ENCODE measurements at regions not wholly inside any gene's neighbourhood (a gene's known extent, or its start where the extent isn't known, plus 50 kb on each side); places are given as distances from the start of the nearest gene placed in this dataset.

DNA sequence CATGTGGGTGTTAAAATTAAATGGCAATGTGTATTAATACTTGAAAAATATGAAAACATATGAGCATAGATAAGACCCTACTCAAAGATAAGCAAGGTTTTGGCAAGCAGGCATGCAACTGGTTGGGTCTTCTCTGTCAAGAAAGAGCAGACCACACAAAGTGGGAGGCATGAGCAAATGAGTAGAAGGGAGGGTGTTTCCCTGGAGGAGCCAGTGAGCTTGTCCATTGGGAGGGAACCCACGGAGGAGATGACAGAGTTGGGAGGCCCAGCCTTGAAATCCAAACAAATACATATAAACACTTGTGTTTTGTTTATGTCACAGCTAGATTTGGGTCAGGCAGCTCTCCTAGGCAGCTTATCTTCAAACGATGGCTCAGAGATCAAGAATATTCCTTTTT, 134.5 kb upstream of the CXCL12 start:
- no peaks in the 10 kb centered on the region for H3K79me2 ChIP-seq (ENCODE audit: control insufficient read depth, insufficient read depth, low read length, poor library complexity)
- H2BK12ac ChIP-seq (ENCODE audit: low read length) = no peak overlapping the region
- no peak overlapping the region for H3K23ac ChIP-seq (ENCODE audit: low read length)
- no peaks in the 10 kb centered on the region for H3K27me3 ChIP-seq (ENCODE audit: insufficient read depth, low read length)
- no peak overlapping the region for H3K4me3 ChIP-seq (ENCODE audit: low read depth, low read length)
- H3K4ac ChIP-seq (ENCODE audit: low read depth, low read length) = no peak overlapping the region
- H3K9me3 ChIP-seq (ENCODE audit: insufficient read depth, low read depth, low read length) = no peaks in the 10 kb centered on the region
- H3K27ac ChIP-seq (ENCODE audit: low read depth, low read length) = no peak overlapping the region
- H2AK5ac ChIP-seq (ENCODE audit: low read length) = no peak overlapping the region
- no peak overlapping the region for H4K8ac ChIP-seq (ENCODE audit: low read depth, low read length)
- H3K9ac ChIP-seq (ENCODE audit: low read length) = no peak overlapping the region
- no peaks in the 10 kb centered on the region for H3K4me1 ChIP-seq (ENCODE audit: control insufficient read depth in 1 of 2, insufficient read depth in 2 of 2, low read length in 2 of 2)
- H4K12ac ChIP-seq (ENCODE audit: low read depth, low read length) = no peak overlapping the region
- H2AFZ ChIP-seq (ENCODE audit: insufficient read depth, low read length, poor library complexity) = no peak overlapping the region
- no peaks in the 10 kb centered on the region for H3K79me1 ChIP-seq (ENCODE audit: low read length)
- H2BK120ac ChIP-seq (ENCODE audit: insufficient read depth, low read length, poor library complexity) = no peak overlapping the region
- H3K14ac ChIP-seq (ENCODE audit: low read length) = no peak overlapping the region
- H2BK5ac ChIP-seq (ENCODE audit: low read depth, low read length, poor library complexity) = no peak overlapping the region
- DNase-seq = no peak
- no peak overlapping the region for H3K4me2 ChIP-seq (ENCODE audit: low read length)
- WGBS (ENCODE audit: extremely low coverage, insufficient coverage, insufficient read length) = no CpG with 5 or more reads among the region's 2 CpGs
- no peak overlapping the region for H4K91ac ChIP-seq (ENCODE audit: low read depth, low read length)
- H3K18ac ChIP-seq (ENCODE audit: low read length) = no peak overlapping the region
- H3K36me3 ChIP-seq (ENCODE audit: control insufficient read depth in 1 of 2, insufficient read depth in 2 of 2, low read length in 2 of 2) = no peaks in the 10 kb centered on the region

DNA sequence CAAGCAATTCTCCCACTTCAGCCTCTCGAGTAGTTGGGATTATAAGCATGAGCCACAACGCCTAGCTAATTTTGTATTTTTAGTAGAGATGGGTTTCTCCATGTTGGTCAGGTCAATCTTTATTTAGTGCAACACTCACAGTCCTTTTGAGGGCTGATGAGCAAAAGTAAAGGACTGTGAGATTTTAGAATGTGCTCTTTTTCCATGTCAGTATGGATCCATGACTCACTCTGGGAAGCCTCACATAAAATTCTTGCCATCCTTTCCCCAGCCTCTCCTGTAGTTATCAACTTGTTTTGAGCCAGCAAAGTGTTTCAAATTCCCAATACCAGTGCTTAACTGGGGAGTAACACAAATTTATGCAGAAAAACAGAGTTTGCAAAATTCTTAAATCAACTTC, 135.8 kb upstream of the CXCL12 start:
- H4K91ac ChIP-seq (ENCODE audit: low read depth, low read length) = no peak overlapping the region
- H2BK120ac ChIP-seq (ENCODE audit: insufficient read depth, low read length, poor library complexity) = no peak overlapping the region
- DNase-seq = no peak
- no peak overlapping the region for H2BK12ac ChIP-seq (ENCODE audit: low read length)
- no peak overlapping the region for H3K27ac ChIP-seq (ENCODE audit: low read depth, low read length)
- no peak overlapping the region for H4K12ac ChIP-seq (ENCODE audit: low read depth, low read length)
- H4K8ac ChIP-seq (ENCODE audit: low read depth, low read length) = no peak overlapping the region
- H2BK5ac ChIP-seq (ENCODE audit: low read depth, low read length, poor library complexity) = no peak overlapping the region
- H3K18ac ChIP-seq (ENCODE audit: low read length) = no peak overlapping the region
- H3K4me2 ChIP-seq (ENCODE audit: low read length) = no peak overlapping the region
- no peaks in the 10 kb centered on the region for H3K27me3 ChIP-seq (ENCODE audit: insufficient read depth, low read length)
- no peak overlapping the region for H3K9ac ChIP-seq (ENCODE audit: low read length)
- no peaks in the 10 kb centered on the region for H3K79me1 ChIP-seq (ENCODE audit: low read length)
- no peak overlapping the region for H3K4me3 ChIP-seq (ENCODE audit: low read depth, low read length)
- no peak overlapping the region for H2AK5ac ChIP-seq (ENCODE audit: low read length)
- WGBS (ENCODE audit: extremely low coverage, insufficient coverage, insufficient read length) = no CpG with 5 or more reads among the region's 2 CpGs
- H3K9me3 ChIP-seq (ENCODE audit: insufficient read depth, low read depth, low read length) = no peaks in the 10 kb centered on the region
- no peak overlapping the region for H2AFZ ChIP-seq (ENCODE audit: insufficient read depth, low read length, poor library complexity)
- no peak overlapping the region for H3K23ac ChIP-seq (ENCODE audit: low read length)
- no peaks in the 10 kb centered on the region for H3K4me1 ChIP-seq (ENCODE audit: control insufficient read depth in 1 of 2, insufficient read depth in 2 of 2, low read length in 2 of 2)
- H3K14ac ChIP-seq (ENCODE audit: low read length) = no peak overlapping the region
- H3K36me3 ChIP-seq (ENCODE audit: control insufficient read depth in 1 of 2, insufficient read depth in 2 of 2, low read length in 2 of 2) = no peaks in the 10 kb centered on the region
- no peaks in the 10 kb centered on the region for H3K79me2 ChIP-seq (ENCODE audit: control insufficient read depth, insufficient read depth, low read length, poor library complexity)
- no peak overlapping the region for H3K4ac ChIP-seq (ENCODE audit: low read depth, low read length)

DNA sequence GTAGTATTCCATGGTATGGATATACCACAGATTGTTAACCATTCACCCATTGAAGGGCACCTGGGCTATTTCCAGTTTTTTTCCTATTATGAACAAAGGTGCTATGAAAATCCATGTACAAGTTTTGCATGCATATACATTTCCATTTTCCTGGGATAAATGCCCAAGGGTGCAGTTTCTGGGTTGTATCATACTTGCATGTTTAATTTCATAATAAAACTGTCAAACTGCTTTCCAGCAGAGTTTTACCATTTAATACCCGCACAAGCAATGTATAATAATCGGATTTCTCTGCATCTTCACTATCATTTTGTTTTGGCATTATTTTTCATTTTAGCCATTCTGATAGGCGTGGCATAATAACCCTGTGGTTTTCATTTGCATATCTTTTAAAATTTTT, 154.3 kb upstream of the CXCL12 start:
- H3K27ac ChIP-seq (ENCODE audit: low read depth, low read length) = no peak overlapping the region
- H3K4ac ChIP-seq (ENCODE audit: low read depth, low read length) = no peak overlapping the region
- WGBS (ENCODE audit: extremely low coverage, insufficient coverage, insufficient read length) = no CpG with 5 or more reads among the region's 3 CpGs

DNA sequence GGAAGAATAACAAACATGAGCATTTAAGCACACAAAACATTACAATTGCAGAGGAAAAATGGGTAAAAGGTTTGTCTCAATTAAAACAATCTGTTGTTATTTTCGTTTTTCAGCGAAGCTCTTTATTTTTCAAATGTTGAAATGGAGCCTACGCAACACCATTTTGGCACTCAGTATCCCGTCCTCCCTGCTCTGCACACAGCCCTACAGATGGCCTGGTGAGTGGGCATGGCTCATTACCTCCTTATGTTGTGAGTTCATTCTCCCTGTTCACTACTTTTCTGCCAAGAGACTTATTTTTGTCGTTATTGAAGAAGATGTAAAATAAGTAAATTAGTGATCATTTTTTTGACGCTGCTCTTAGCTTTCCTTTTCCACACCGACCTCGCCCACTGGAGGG, 167.8 kb upstream of the CXCL12 start:
- no peak overlapping the region for H2AK5ac ChIP-seq (ENCODE audit: low read length)
- no peak overlapping the region for H3K4ac ChIP-seq (ENCODE audit: low read depth, low read length)
- H3K4me2 ChIP-seq (ENCODE audit: low read length) = no peak overlapping the region
- no peak overlapping the region for H3K9ac ChIP-seq (ENCODE audit: low read length)
- no peak for DNase-seq
- no peak overlapping the region for H3K14ac ChIP-seq (ENCODE audit: low read length)
- no peak overlapping the region for H3K23ac ChIP-seq (ENCODE audit: low read length)
- no peaks in the 10 kb centered on the region for H3K36me3 ChIP-seq (ENCODE audit: control insufficient read depth in 1 of 2, insufficient read depth in 2 of 2, low read length in 2 of 2)
- no peaks in the 10 kb centered on the region for H3K9me3 ChIP-seq (ENCODE audit: insufficient read depth, low read depth, low read length)
- no peak overlapping the region for H3K18ac ChIP-seq (ENCODE audit: low read length)
- no CpG with 5 or more reads among the region's 8 CpGs for WGBS (ENCODE audit: extremely low coverage, insufficient coverage, insufficient read length)
- H3K4me1 ChIP-seq (ENCODE audit: control insufficient read depth in 1 of 2, insufficient read depth in 2 of 2, low read length in 2 of 2) = no peaks in the 10 kb centered on the region
- no peak overlapping the region for H2BK12ac ChIP-seq (ENCODE audit: low read length)
- no peak overlapping the region for H2BK5ac ChIP-seq (ENCODE audit: low read depth, low read length, poor library complexity)
- no peaks in the 10 kb centered on the region for H3K79me1 ChIP-seq (ENCODE audit: low read length)
- no peak overlapping the region for H2BK120ac ChIP-seq (ENCODE audit: insufficient read depth, low read length, poor library complexity)
- no peak overlapping the region for H3K4me3 ChIP-seq (ENCODE audit: low read depth, low read length)
- no peak overlapping the region for H3K27ac ChIP-seq (ENCODE audit: low read depth, low read length)
- no peaks in the 10 kb centered on the region for H3K27me3 ChIP-seq (ENCODE audit: insufficient read depth, low read length)
- H4K91ac ChIP-seq (ENCODE audit: low read depth, low read length) = no peak overlapping the region
- H3K79me2 ChIP-seq (ENCODE audit: control insufficient read depth, insufficient read depth, low read length, poor library complexity) = no peaks in the 10 kb centered on the region
- H4K12ac ChIP-seq (ENCODE audit: low read depth, low read length) = no peak overlapping the region
- no peak overlapping the region for H4K8ac ChIP-seq (ENCODE audit: low read depth, low read length)
- no peak overlapping the region for H2AFZ ChIP-seq (ENCODE audit: insufficient read depth, low read length, poor library complexity)

More for the DNA sequence above, 154.3 kb upstream of the CXCL12 start:
- no peaks in the 10 kb centered on the region for H3K79me1 ChIP-seq (ENCODE audit: low read length)
- no peaks in the 10 kb centered on the region for H3K27me3 ChIP-seq (ENCODE audit: insufficient read depth, low read length)
- H3K4me1 ChIP-seq (ENCODE audit: control insufficient read depth in 1 of 2, insufficient read depth in 2 of 2, low read length in 2 of 2) = no peaks in the 10 kb centered on the region
- H3K4me3 ChIP-seq (ENCODE audit: low read depth, low read length) = no peak overlapping the region
- no peak overlapping the region for H2BK12ac ChIP-seq (ENCODE audit: low read length)
- no peak overlapping the region for H4K8ac ChIP-seq (ENCODE audit: low read depth, low read length)
- no peak overlapping the region for H3K18ac ChIP-seq (ENCODE audit: low read length)
- H4K91ac ChIP-seq (ENCODE audit: low read depth, low read length) = no peak overlapping the region
- no peak overlapping the region for H3K9ac ChIP-seq (ENCODE audit: low read length)
- H3K36me3 ChIP-seq (ENCODE audit: control insufficient read depth in 1 of 2, insufficient read depth in 2 of 2, low read length in 2 of 2) = no peaks in the 10 kb centered on the region
- H3K4me2 ChIP-seq (ENCODE audit: low read length) = no peak overlapping the region
- no peak overlapping the region for H2AK5ac ChIP-seq (ENCODE audit: low read length)
- H3K14ac ChIP-seq (ENCODE audit: low read length) = no peak overlapping the region
- H3K9me3 ChIP-seq (ENCODE audit: insufficient read depth, low read depth, low read length) = no peaks in the 10 kb centered on the region
- H4K12ac ChIP-seq (ENCODE audit: low read depth, low read length) = no peak overlapping the region
- no peaks in the 10 kb centered on the region for H3K79me2 ChIP-seq (ENCODE audit: control insufficient read depth, insufficient read depth, low read length, poor library complexity)
- DNase-seq = no peak
- H2BK120ac ChIP-seq (ENCODE audit: insufficient read depth, low read length, poor library complexity) = no peak overlapping the region
- no peak overlapping the region for H3K23ac ChIP-seq (ENCODE audit: low read length)
- H2AFZ ChIP-seq (ENCODE audit: insufficient read depth, low read length, poor library complexity) = no peak overlapping the region
- no peak overlapping the region for H2BK5ac ChIP-seq (ENCODE audit: low read depth, low read length, poor library complexity)

All from trophoblast cell (in vitro differentiated cells and primary cell).